Loucy (cell line): ENCODE measurements at regions not wholly inside any gene's neighbourhood (a gene's known extent, or its start where the extent isn't known, plus 50 kb on each side); places are given as distances from the start of the nearest gene placed in this dataset.

Experiments used
- H2AFZ ChIP-seq: fragments of 200-600 bp; sonication (generic); 2 replicates; pipeline ENCODE4 v1.6.0; 2016; ENCODE audit warnings: antibody characterized with exemption, mild to moderate bottlenecking, low read length, moderate library complexity
- H3F3A ChIP-seq: fragments of 200-600 bp; 2 replicates; pipeline ENCODE4 v1.6.0; 2016; ENCODE audit warnings: antibody characterized with exemption, low read depth, mild to moderate bottlenecking
- H3K27me3 ChIP-seq: fragments of 200-600 bp; sonication (generic); 2 replicates; pipeline ENCODE4 v1.6.1; 2014; ENCODE audit warnings: low read length, mild to moderate bottlenecking; ENCODE audit not compliant: insufficient read depth, poor library complexity, severe bottlenecking
- H3K36me3 ChIP-seq: fragments of 200-600 bp; sonication (generic); 2 replicates; pipeline ENCODE4 v1.6.1; 2016; ENCODE audit warnings: low read length; ENCODE audit not compliant: insufficient read depth
- H3K4me1 ChIP-seq: fragments of 200-600 bp; sonication (generic); 2 replicates; pipeline ENCODE4 v1.5.1; 2014; ENCODE audit warnings: low read length, mild to moderate bottlenecking; ENCODE audit not compliant: insufficient read depth, poor library complexity, severe bottlenecking
- H3K4me2 ChIP-seq: fragments of 200-600 bp; sonication (generic); 2 replicates; pipeline ENCODE4 v1.6.0; 2014; ENCODE audit warnings: antibody characterized with exemption, low read length, low read depth, mild to moderate bottlenecking; ENCODE audit not compliant: poor library complexity, severe bottlenecking
- H3K4me3 ChIP-seq: fragments of 200-600 bp; sonication (generic); 2 replicates; pipeline ENCODE4 v1.5.1; 2014; ENCODE audit warnings: low read length, mild to moderate bottlenecking, mixed read lengths; ENCODE audit not compliant: poor library complexity, severe bottlenecking
- H3K79me2 ChIP-seq: fragments of 200-600 bp; sonication (generic); 2 replicates; pipeline ENCODE4 v1.6.1; 2014; ENCODE audit warnings: low read length; ENCODE audit not compliant: insufficient read depth
- H3K9ac ChIP-seq: fragments of 200-600 bp; sonication (generic); 2 replicates; pipeline ENCODE4 v1.6.0; 2014; ENCODE audit warnings: mild to moderate bottlenecking, low read depth, low read length, moderate library complexity; ENCODE audit not compliant: poor library complexity, severe bottlenecking
- H3K9me2 ChIP-seq: fragments of 200-600 bp; sonication (generic); replicated peaks from 2 replicates; pipeline ENCODE4 v1.6.1; 2016; ENCODE audit warnings: low read depth, low read length, mixed read lengths
- H3K9me3 ChIP-seq: fragments of 200-600 bp; sonication (generic); 2 replicates; pipeline ENCODE4 v1.6.1; 2014; ENCODE audit warnings: mild to moderate bottlenecking, antibody characterized with exemption, low read length, low read depth; ENCODE audit not compliant: insufficient read depth
- H4K20me1 ChIP-seq: fragments of 200-600 bp; sonication (generic); 2 replicates; pipeline ENCODE4 v1.6.0; 2014; ENCODE audit warnings: antibody characterized with exemption, low read length, mild to moderate bottlenecking; ENCODE audit not compliant: insufficient read depth, poor library complexity, severe bottlenecking
- CTCF ChIP-seq: fragments of 200-600 bp; sonication (generic); conservative IDR thresholded peaks from 2 replicates; pipeline ENCODE4 v1.5.1; 2014; ENCODE audit warnings: mild to moderate bottlenecking, antibody characterized with exemption, low read length
- EZH2phosphoT487 ChIP-seq: fragments of 200-600 bp; IDR thresholded peaks from 2 replicates; pipeline ENCODE4 v1.6.1; 2018; ENCODE audit warnings: antibody characterized with exemption, mild to moderate bottlenecking, moderate library complexity, borderline replicate concordance

GRCh38 chr13:86974251-86974994, 696.7 kb upstream of the SLITRK5 start:
- H2AFZ ChIP-seq, result no peak overlapping the region
- TF ChIP-seq CTCF, result no peak
- no peak for TF ChIP-seq EZH2phosphoT487

GRCh38 chr13:86974995-86975328, 696.2 kb upstream of the SLITRK5 start:
- H3K9me2 ChIP-seq, result no peaks in the 10 kb centered on the region
- TF ChIP-seq CTCF, result no peak
- TF ChIP-seq EZH2phosphoT487, result no peak
- H3K4me1 ChIP-seq, result no peaks in the 10 kb centered on the region
- H2AFZ ChIP-seq, result no peak overlapping the region
- no peaks in the 10 kb centered on the region for H3K79me2 ChIP-seq
- no peaks in the 10 kb centered on the region for H3K36me3 ChIP-seq
- H4K20me1 ChIP-seq, result no peaks in the 10 kb centered on the region
- no peaks in the 10 kb centered on the region for H3F3A ChIP-seq
- no peaks in the 10 kb centered on the region for H3K27me3 ChIP-seq
- no peak overlapping the region for H3K9ac ChIP-seq
- no peak overlapping the region for H3K4me2 ChIP-seq
- H3K9me3 ChIP-seq, result no peaks in the 10 kb centered on the region
- no peak overlapping the region for H3K4me3 ChIP-seq

More at GRCh38 chr13:86974251-86974994, 696.7 kb upstream of the SLITRK5 start:
- no peaks in the 10 kb centered on the region for H3K9me2 ChIP-seq
- no peaks in the 10 kb centered on the region for H3K4me1 ChIP-seq
- H3K4me2 ChIP-seq, result no peak overlapping the region
- H3K27me3 ChIP-seq, result no peaks in the 10 kb centered on the region
- H4K20me1 ChIP-seq, result no peaks in the 10 kb centered on the region
- no peaks in the 10 kb centered on the region for H3F3A ChIP-seq
- H3K79me2 ChIP-seq, result no peaks in the 10 kb centered on the region
- H3K9ac ChIP-seq, result no peak overlapping the region
- no peaks in the 10 kb centered on the region for H3K36me3 ChIP-seq
- no peak overlapping the region for H3K4me3 ChIP-seq
- no peaks in the 10 kb centered on the region for H3K9me3 ChIP-seq

DNA sequence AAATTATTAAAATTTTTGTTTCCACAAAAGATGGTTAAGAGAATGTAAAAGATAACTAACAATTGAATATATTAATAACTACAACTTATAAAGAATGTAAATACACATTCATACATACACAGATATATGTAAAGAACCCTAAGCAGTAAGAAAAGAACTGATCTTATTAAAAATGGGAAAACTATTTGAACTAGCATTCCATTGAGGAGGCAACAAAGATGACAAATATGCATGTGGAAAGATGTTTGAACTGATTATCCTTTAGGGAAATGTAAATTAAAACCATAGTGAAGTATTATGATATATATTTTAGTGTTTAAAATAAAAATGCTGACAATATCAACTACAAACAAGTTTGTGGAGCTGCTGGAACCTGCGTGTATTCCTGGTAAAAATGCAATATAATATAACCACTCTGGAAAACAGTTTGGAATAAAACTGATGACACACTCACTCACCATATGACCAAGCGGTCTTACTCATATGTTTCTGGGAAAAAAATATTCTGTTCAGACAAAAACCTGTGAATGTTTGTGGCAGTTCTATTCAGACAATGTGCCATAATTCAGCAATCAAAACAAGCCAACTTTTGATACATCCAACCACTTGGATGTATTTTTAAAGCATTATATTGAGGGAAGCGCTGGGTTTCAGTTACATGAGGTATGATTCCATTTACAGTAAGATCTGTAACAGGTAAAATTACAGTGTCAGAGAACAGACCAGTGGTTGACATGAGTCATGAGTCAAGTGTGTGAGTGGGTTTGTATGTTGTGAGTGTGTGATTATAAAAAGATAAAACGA, 694.4 kb upstream of the SLITRK5 start:
- H2AFZ ChIP-seq, result no peak overlapping the region
- no peaks in the 10 kb centered on the region for H3F3A ChIP-seq
- H4K20me1 ChIP-seq, result no peaks in the 10 kb centered on the region

More for the DNA sequence above, 694.4 kb upstream of the SLITRK5 start:
- no peaks in the 10 kb centered on the region for H3K9me3 ChIP-seq
- TF ChIP-seq CTCF, result no peak
- no peak for TF ChIP-seq EZH2phosphoT487
- no peak overlapping the region for H3K4me2 ChIP-seq
- H3K27me3 ChIP-seq, result no peaks in the 10 kb centered on the region
- H3K36me3 ChIP-seq, result no peaks in the 10 kb centered on the region
- no peaks in the 10 kb centered on the region for H3K79me2 ChIP-seq
- H3K4me3 ChIP-seq, result no peak overlapping the region
- H3K9ac ChIP-seq, result no peak overlapping the region
- H3K4me1 ChIP-seq, result no peaks in the 10 kb centered on the region
- no peaks in the 10 kb centered on the region for H3K9me2 ChIP-seq
